ENCODE measurements at regions not wholly inside any gene's neighbourhood (a gene's known extent, or its start where the extent isn't known, plus 50 kb on each side); places are given as distances from the start of the nearest gene placed in this dataset.

- Histone ChIP-seq H3K36me3 (no peaks in the 10 kb centered on the region), H3K9me3 (no peaks in the 10 kb centered on the region), H3K27me3 (no peaks in the 10 kb centered on the region), H3K27ac (no peak overlapping the region), H3K4me3 (no peak overlapping the region), H3K4me1 (no peaks in the 10 kb centered on the region)
- DNase-seq, result no peak
- TF ChIP-seq EP300 (IDR thresholded peaks at IDR 0.05; ENCODE audit: low read depth) (no peak), CTCF (IDR thresholded peaks at IDR 0.05) (no peak), POLR2AphosphoS5 (IDR thresholded peaks at IDR 0.05) (no peak), POLR2A (IDR thresholded peaks at IDR 0.05) (no peak)
- WGBS, 2 donors (ENCODE audit: low coverage in 1 of 2), result 83 to 88% methylated on average over 3 of the region's 3 CpGs
- in situ Hi-C loops (cut with MboI; ENCODE audit: low pct_ligation_motif_present in 1 of 4, low pct_unique_long_range_greater_than_20kb in 1 of 4, low sequenced_read_pairs in 3 of 4) (no loop called here), intact Hi-C loops (cut with DNase I; ENCODE audit: low total_unique reads) (no loop called here)
Observed at GRCh38 chr6:158249340-158249836, 62.9 kb upstream of the TULP4 start.

- WGBS, 2 donors (ENCODE audit: low coverage in 1 of 2), result 97 to 100% methylated on average over 1 of the region's 1 CpG
- no peaks in the 10 kb centered on the region for H3K36me3 ChIP-seq
- H3K9me3 ChIP-seq, result no peaks in the 10 kb centered on the region
- TF ChIP-seq POLR2AphosphoS5 (IDR thresholded peaks at IDR 0.05), result no peak
- no peak for TF ChIP-seq CTCF (IDR thresholded peaks at IDR 0.05)
- no peak for TF ChIP-seq POLR2A (IDR thresholded peaks at IDR 0.05)
- no peak for TF ChIP-seq EP300 (IDR thresholded peaks at IDR 0.05; ENCODE audit: low read depth)
- H3K4me1 ChIP-seq, result peaks cover 0 to 7% (median 6%) of the 10 kb centered on the region in 4 donors
- no peak overlapping the region for H3K4me3 ChIP-seq
- no peak for DNase-seq
- H3K27ac ChIP-seq, result no peak overlapping the region
- in situ Hi-C loops (cut with MboI; ENCODE audit: low pct_ligation_motif_present in 1 of 4, low pct_unique_long_range_greater_than_20kb in 1 of 4, low sequenced_read_pairs in 3 of 4), result no loop called here
- intact Hi-C loops (cut with DNase I; ENCODE audit: low total_unique reads), result no loop called here
- H3K27me3 ChIP-seq, result no peaks in the 10 kb centered on the region
Observed at GRCh38 chr6:158251565-158251964, 60.7 kb upstream of the TULP4 start.

- TF ChIP-seq POLR2A (IDR thresholded peaks at IDR 0.05) (no peak), CTCF (IDR thresholded peaks at IDR 0.05) (no peak), POLR2AphosphoS5 (IDR thresholded peaks at IDR 0.05) (no peak), EP300 (IDR thresholded peaks at IDR 0.05; ENCODE audit: low read depth) (no peak)
- Histone ChIP-seq H3K36me3 (no peaks in the 10 kb centered on the region), H3K9me3 (no peaks in the 10 kb centered on the region), H3K4me1 (peaks cover 0 to 7% (median 6%) of the 10 kb centered on the region in 4 donors), H3K27me3 (no peaks in the 10 kb centered on the region), H3K27ac (no peak overlapping the region), H3K4me3 (no peak overlapping the region)
- WGBS, 2 donors (ENCODE audit: low coverage in 1 of 2), result 80 to 97% methylated on average over 3 to 4 of the region's 4 CpGs
- DNase-seq, result no peak
- intact Hi-C loops (cut with DNase I; ENCODE audit: low total_unique reads), result no loop called here
- in situ Hi-C loops (cut with MboI; ENCODE audit: low pct_ligation_motif_present in 1 of 4, low pct_unique_long_range_greater_than_20kb in 1 of 4, low sequenced_read_pairs in 3 of 4), result no loop called here
Observed at GRCh38 chr6:158253248-158253647, 59.0 kb upstream of the TULP4 start.

GRCh38 chr6:158255275-158255988, 56.8 kb upstream of the TULP4 start:
- WGBS, 2 donors (ENCODE audit: low coverage in 1 of 2), result 86 to 100% methylated on average over 1 to 4 of the region's 4 CpGs
- TF ChIP-seq EP300 (IDR thresholded peaks at IDR 0.05; ENCODE audit: low read depth), result no peak
- no peak for TF ChIP-seq POLR2A (IDR thresholded peaks at IDR 0.05)
- TF ChIP-seq POLR2AphosphoS5 (IDR thresholded peaks at IDR 0.05), result no peak
- no peak for TF ChIP-seq CTCF (IDR thresholded peaks at IDR 0.05)
- Histone ChIP-seq H3K27ac (no peak overlapping the region), H3K27me3 (no peaks in the 10 kb centered on the region), H3K9me3 (no peaks in the 10 kb centered on the region), H3K4me3 (no peak overlapping the region), H3K36me3 (no peaks in the 10 kb centered on the region), H3K4me1 (peaks cover 0 to 7% (median 6%) of the 10 kb centered on the region in 4 donors)
- DNase-seq, result no peak
- in situ Hi-C loops (cut with MboI; ENCODE audit: low pct_ligation_motif_present in 1 of 4, low pct_unique_long_range_greater_than_20kb in 1 of 4, low sequenced_read_pairs in 3 of 4) (no loop called here), intact Hi-C loops (cut with DNase I; ENCODE audit: low total_unique reads) (no loop called here)

All from transverse colon (tissue), 4 donors.